GM19035 (cell line): ENCODE measurements at regions not wholly inside any gene's neighbourhood (a gene's known extent, or its start where the extent isn't known, plus 50 kb on each side); places are given as distances from the start of the nearest gene placed in this dataset.

Experiments used
- ATAC-seq: cut with Tn5 transposase; IDR thresholded peaks from one replicate; pipeline ENCODE4 v1.9.1; 2021; ENCODE audit not compliant: unreplicated experiment

GRCh38 chr12:47025349-47025748 is 54.1 kb upstream of the PCED1B start:
- no peak for ATAC-seq

DNA sequence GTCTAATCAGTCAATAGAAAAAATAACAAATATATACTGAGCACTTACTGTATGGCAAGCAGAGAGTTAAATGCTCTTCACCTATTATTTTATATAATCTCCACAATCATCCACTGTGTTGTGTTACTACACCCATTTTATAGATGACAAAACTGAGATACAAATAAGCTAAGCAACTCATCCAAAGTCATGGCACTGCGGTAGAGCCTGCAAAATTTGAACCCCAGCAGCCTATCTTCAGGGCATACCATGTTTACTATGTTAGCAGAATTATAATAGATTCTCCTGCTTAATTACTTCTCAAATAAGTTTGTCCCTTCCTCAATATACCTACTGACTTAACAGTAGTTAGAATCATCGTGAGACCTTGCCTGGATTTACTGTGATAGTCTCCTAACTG is 53.6 kb upstream of the PCED1B start:
- ATAC-seq: no peak

DNA sequence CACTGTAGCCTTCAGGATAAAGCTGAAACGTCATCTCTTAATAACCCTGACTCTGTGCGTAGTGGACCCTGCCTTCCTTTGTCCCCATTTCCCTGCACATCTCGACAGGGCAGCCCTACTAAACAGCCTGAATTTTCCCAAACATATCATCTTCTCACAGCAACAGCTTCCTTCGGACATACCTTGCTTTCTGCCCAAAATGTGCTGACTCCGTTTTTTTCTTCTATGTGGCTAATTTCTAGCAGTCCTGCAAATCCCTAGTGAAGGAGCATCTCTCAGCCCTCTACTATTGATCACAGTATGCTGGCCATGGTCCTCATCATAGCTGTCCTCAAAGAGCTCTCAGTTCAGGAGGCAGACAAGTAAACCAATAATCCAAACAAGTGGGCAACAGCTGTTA is 53.1 kb upstream of the PCED1B start:
- no peak for ATAC-seq
